WTC11 (cell line): ENCODE measurements at regions not wholly inside any gene's neighbourhood (a gene's known extent, or its start where the extent isn't known, plus 50 kb on each side); places are given as distances from the start of the nearest gene placed in this dataset.

ENCODE experiments used
- ATAC-seq: fragments of 200-7000 bp; cut with Tn5 transposase; 2 replicates; pipeline ENCODE4 v1.10.0; 2021; ENCODE audit warnings: mild to moderate bottlenecking, moderate library complexity
- CTCF ChIA-PET: fragments of 300-600 bp; sonication (Branson Sonifier 250); formaldehyde crosslinking; loops from one replicate; lab custom pipeline; 2021; ENCODE audit warnings: antibody characterized with exemption; lab: Charles Lee
- POLR2A ChIA-PET: fragments of 350-600 bp; sonication (Branson Sonifier 250); formaldehyde crosslinking; loops from one replicate; lab custom pipeline; 2021; ENCODE audit warnings: antibody characterized with exemption; lab: Charles Lee
- DNase-seq: peaks from one replicate; pipeline ENCODE4 v3.0.0; 2021; ENCODE audit warnings: low spot score
- H3K27ac Mint-ChIP-seq: 2 replicates; pipeline ENCODE4 v1.8.0; 2021; ENCODE audit warnings: mixed read lengths
- H3K27me3 Mint-ChIP-seq: 2 replicates; pipeline ENCODE4 v1.8.0; 2021; ENCODE audit warnings: low read depth, mild to moderate bottlenecking, moderate library complexity, mixed read lengths
- H3K36me3 Mint-ChIP-seq: 2 replicates; pipeline ENCODE4 v1.8.0; 2021; ENCODE audit warnings: mixed read lengths
- H3K4me1 Mint-ChIP-seq: 2 replicates; pipeline ENCODE4 v1.8.0; 2022; ENCODE audit warnings: mixed read lengths
- H3K4me3 Mint-ChIP-seq: 2 replicates; pipeline ENCODE4 v1.8.0; 2021; ENCODE audit warnings: mild to moderate bottlenecking, moderate library complexity, mixed read lengths
- H3K9me3 Mint-ChIP-seq: 2 replicates; pipeline ENCODE4 v1.8.0; 2021; ENCODE audit warnings: mixed read lengths
- CREB1 ChIP-seq: sonication (generic); formaldehyde crosslinking; IDR thresholded peaks from 2 replicates; pipeline ENCODE4 v1.8.0; 2023; ENCODE audit warnings: mild to moderate bottlenecking, missing genetic modification reagents
- ELF4 ChIP-seq: sonication (generic); formaldehyde crosslinking; IDR thresholded peaks from 2 replicates; pipeline ENCODE4 v1.8.1; 2022; ENCODE audit warnings: low read depth, mild to moderate bottlenecking, moderate library complexity, missing genetic modification reagents
- ETV6 ChIP-seq: sonication (generic); formaldehyde crosslinking; IDR thresholded peaks from 2 replicates; pipeline ENCODE4 v1.8.1; 2022; ENCODE audit warnings: mild to moderate bottlenecking, missing genetic modification reagents
- FOXP1 ChIP-seq: sonication (generic); formaldehyde crosslinking; IDR thresholded peaks from 2 replicates; pipeline ENCODE4 v1.8.0; 2022; ENCODE audit warnings: missing genetic modification reagents, mild to moderate bottlenecking, moderate library complexity, borderline replicate concordance
- GABPB1 ChIP-seq: sonication (generic); formaldehyde crosslinking; IDR thresholded peaks from 2 replicates; pipeline ENCODE4 v1.8.1; 2023; ENCODE audit warnings: mild to moderate bottlenecking, missing genetic modification reagents
- GRHL2 ChIP-seq: fragments of 250-450 bp; sonication (Bioruptor Pico); IDR thresholded peaks from 2 replicates; pipeline ENCODE4 v1.8.0; 2022; ENCODE audit warnings: mild to moderate bottlenecking, moderate library complexity; ENCODE audit not compliant: insufficient replicate concordance, severe bottlenecking
- GTF2I ChIP-seq: fragments of 250-450 bp; sonication (Bioruptor Pico); conservative IDR thresholded peaks from 2 replicates; pipeline ENCODE4 v1.4.0; 2021; ENCODE audit warnings: mild to moderate bottlenecking
- NFYB ChIP-seq: sonication (generic); formaldehyde crosslinking; conservative IDR thresholded peaks from 2 replicates; pipeline ENCODE4 v1.8.0; 2022; ENCODE audit warnings: low read depth, missing genetic modification reagents
- NR1H2 ChIP-seq: sonication (generic); formaldehyde crosslinking; IDR thresholded peaks from 2 replicates; pipeline ENCODE4 v1.9.0; 2021; ENCODE audit warnings: mild to moderate bottlenecking, moderate library complexity, missing genetic modification reagents
- PRRX2 ChIP-seq: fragments of 250-450 bp; sonication (Bioruptor Pico); IDR thresholded peaks from 2 replicates; pipeline ENCODE4 v1.8.0; 2021; ENCODE audit warnings: mild to moderate bottlenecking
- SMAD4 ChIP-seq: sonication (generic); formaldehyde crosslinking; IDR thresholded peaks from 2 replicates; pipeline ENCODE4 v1.8.0; 2022; ENCODE audit warnings: mild to moderate bottlenecking, missing genetic modification reagents
- ZBTB21 ChIP-seq: sonication (generic); formaldehyde crosslinking; IDR thresholded peaks from 2 replicates; pipeline ENCODE4 v1.8.1; 2023; ENCODE audit warnings: mild to moderate bottlenecking, missing genetic modification reagents, borderline replicate concordance
- ZNF138 ChIP-seq: sonication (generic); formaldehyde crosslinking; conservative IDR thresholded peaks from 2 replicates; pipeline ENCODE4 v1.8.1; 2022; ENCODE audit warnings: mild to moderate bottlenecking, moderate library complexity, missing genetic modification reagents
- ZNF219 ChIP-seq: sonication (generic); formaldehyde crosslinking; IDR thresholded peaks from 2 replicates; pipeline ENCODE4 v1.8.0; 2023; ENCODE audit warnings: missing genetic modification reagents, mild to moderate bottlenecking, borderline replicate concordance
- ZNF232 ChIP-seq: sonication (generic); formaldehyde crosslinking; IDR thresholded peaks from 2 replicates; pipeline ENCODE4 v1.8.0; 2022; ENCODE audit warnings: mild to moderate bottlenecking, missing genetic modification reagents
- ZNF263 ChIP-seq: sonication (generic); formaldehyde crosslinking; IDR thresholded peaks from 2 replicates; pipeline ENCODE4 v1.8.1; 2022; ENCODE audit warnings: low read depth, mild to moderate bottlenecking, moderate library complexity, missing genetic modification reagents
- ZNF671 ChIP-seq: fragments of 250-450 bp; sonication (Bioruptor Pico); IDR thresholded peaks from 2 replicates; pipeline ENCODE4 v1.8.0; 2021; ENCODE audit warnings: mild to moderate bottlenecking
- TF ChIP-seq, protein P1 (sequence below): sonication (generic); formaldehyde crosslinking; IDR thresholded peaks from 2 replicates; pipeline ENCODE4 v1.8.0; 2023; ENCODE audit warnings: mild to moderate bottlenecking, missing genetic modification reagents
- TF ChIP-seq, protein P2 (sequence below): fragments of 200-600 bp; IDR thresholded peaks from 2 replicates; pipeline ENCODE4 v1.8.0; 2022; ENCODE audit warnings: antibody characterized with exemption
- TF ChIP-seq, protein P3 (sequence below): sonication (generic); formaldehyde crosslinking; IDR thresholded peaks from 2 replicates; pipeline ENCODE4 v1.8.1; 2023; ENCODE audit warnings: mild to moderate bottlenecking, missing genetic modification reagents, moderate library complexity
- TF ChIP-seq, protein P4 (sequence below): fragments of 250-450 bp; sonication (Bioruptor Pico); IDR thresholded peaks from 2 replicates; pipeline ENCODE4 v1.9.0; 2021; ENCODE audit warnings: mild to moderate bottlenecking, borderline replicate concordance

DNA sequence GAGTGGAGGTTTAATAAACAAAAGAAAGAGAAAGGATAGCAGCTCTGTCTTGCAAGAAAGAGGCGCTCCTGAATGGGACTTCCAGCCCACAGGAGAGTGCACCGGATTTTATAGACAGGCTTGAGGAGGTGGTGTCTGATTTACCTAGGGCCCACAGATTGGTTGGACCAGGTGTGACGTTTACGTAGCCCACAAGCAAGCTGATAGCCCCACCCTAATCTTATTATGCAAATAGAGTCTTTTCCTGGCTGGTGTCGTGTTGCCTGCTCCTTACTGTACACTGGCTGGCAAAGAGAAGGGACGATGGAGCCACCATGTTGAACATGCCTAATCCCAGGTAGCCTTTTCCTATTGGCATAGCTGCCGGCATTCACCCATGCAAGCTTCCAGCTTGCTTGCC, 319.7 kb upstream of the POM121L12 start:
- peaks cover 19% of the 10 kb centered on the region for H3K4me1 Mint-ChIP-seq
- H3K27me3 Mint-ChIP-seq: no peaks in the 10 kb centered on the region
- ChIA-PET POLR2A (no interaction called here), CTCF (no interaction called here)
- no peak overlapping the region for H3K4me3 Mint-ChIP-seq
- no peak overlapping the region for H3K27ac Mint-ChIP-seq
- TF ChIP-seq PRRX2 (CRISPR knock-in tag) (no peak), ZNF232 (CRISPR knock-in tag) (no peak), ZNF219 (CRISPR knock-in tag) (no peak), CREB1 (CRISPR knock-in tag) (no peak), ZNF671 (no peak), FOXP1 (CRISPR knock-in tag) (no peak)
- TF ChIP-seq, protein P1, sequence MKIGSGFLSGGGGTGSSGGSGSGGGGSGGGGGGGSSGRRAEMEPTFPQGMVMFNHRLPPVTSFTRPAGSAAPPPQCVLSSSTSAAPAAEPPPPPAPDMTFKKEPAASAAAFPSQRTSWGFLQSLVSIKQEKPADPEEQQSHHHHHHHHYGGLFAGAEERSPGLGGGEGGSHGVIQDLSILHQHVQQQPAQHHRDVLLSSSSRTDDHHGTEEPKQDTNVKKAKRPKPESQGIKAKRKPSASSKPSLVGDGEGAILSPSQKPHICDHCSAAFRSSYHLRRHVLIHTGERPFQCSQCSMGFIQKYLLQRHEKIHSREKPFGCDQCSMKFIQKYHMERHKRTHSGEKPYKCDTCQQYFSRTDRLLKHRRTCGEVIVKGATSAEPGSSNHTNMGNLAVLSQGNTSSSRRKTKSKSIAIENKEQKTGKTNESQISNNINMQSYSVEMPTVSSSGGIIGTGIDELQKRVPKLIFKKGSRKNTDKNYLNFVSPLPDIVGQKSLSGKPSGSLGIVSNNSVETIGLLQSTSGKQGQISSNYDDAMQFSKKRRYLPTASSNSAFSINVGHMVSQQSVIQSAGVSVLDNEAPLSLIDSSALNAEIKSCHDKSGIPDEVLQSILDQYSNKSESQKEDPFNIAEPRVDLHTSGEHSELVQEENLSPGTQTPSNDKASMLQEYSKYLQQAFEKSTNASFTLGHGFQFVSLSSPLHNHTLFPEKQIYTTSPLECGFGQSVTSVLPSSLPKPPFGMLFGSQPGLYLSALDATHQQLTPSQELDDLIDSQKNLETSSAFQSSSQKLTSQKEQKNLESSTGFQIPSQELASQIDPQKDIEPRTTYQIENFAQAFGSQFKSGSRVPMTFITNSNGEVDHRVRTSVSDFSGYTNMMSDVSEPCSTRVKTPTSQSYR: no peak
- TF ChIP-seq, protein P2, sequence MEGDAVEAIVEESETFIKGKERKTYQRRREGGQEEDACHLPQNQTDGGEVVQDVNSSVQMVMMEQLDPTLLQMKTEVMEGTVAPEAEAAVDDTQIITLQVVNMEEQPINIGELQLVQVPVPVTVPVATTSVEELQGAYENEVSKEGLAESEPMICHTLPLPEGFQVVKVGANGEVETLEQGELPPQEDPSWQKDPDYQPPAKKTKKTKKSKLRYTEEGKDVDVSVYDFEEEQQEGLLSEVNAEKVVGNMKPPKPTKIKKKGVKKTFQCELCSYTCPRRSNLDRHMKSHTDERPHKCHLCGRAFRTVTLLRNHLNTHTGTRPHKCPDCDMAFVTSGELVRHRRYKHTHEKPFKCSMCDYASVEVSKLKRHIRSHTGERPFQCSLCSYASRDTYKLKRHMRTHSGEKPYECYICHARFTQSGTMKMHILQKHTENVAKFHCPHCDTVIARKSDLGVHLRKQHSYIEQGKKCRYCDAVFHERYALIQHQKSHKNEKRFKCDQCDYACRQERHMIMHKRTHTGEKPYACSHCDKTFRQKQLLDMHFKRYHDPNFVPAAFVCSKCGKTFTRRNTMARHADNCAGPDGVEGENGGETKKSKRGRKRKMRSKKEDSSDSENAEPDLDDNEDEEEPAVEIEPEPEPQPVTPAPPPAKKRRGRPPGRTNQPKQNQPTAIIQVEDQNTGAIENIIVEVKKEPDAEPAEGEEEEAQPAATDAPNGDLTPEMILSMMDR: no peak
- TF ChIP-seq, protein P3, sequence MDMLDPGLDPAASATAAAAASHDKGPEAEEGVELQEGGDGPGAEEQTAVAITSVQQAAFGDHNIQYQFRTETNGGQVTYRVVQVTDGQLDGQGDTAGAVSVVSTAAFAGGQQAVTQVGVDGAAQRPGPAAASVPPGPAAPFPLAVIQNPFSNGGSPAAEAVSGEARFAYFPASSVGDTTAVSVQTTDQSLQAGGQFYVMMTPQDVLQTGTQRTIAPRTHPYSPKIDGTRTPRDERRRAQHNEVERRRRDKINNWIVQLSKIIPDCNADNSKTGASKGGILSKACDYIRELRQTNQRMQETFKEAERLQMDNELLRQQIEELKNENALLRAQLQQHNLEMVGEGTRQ (CRISPR knock-in tag): no peak
- DNase-seq (no peak), ATAC-seq (no peak)
- peaks cover 28% of the 10 kb centered on the region for H3K9me3 Mint-ChIP-seq
- peaks cover 8% of the 10 kb centered on the region for H3K36me3 Mint-ChIP-seq

DNA sequence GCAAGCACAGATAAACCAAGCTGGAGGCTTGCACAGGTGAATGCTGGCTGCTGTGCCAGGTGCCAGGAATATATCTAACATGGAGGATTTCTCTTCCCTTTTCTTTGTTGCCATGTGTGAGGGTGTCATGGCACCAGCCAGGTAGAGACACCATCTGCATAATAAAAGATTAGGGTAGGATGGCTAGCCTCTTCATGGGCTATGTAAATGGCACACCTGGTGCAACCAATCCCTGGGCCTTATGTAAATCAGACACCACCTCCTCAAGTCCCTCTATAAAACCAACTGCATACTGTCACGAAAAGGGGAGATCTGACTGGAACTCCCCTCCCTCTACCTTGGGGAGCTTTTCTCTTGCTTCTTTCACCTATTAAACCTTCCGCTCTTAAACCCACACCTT, 322.5 kb upstream of the POM121L12 start:
- H3K4me1 Mint-ChIP-seq: peaks cover 16% of the 10 kb centered on the region

More for the DNA sequence above, 322.5 kb upstream of the POM121L12 start:
- Mint-ChIP-seq H3K27ac (no peak overlapping the region), H3K36me3 (peaks cover 8% of the 10 kb centered on the region), H3K9me3 (peaks cover 33% of the 10 kb centered on the region), H3K27me3 (no peaks in the 10 kb centered on the region), H3K4me3 (no peak overlapping the region)
- CTCF ChIA-PET: no interaction called here
- ATAC-seq (peak; percentile 71), DNase-seq (no peak)
- TF ChIP-seq GTF2I (CRISPR knock-in tag) (no peak), PRRX2 (CRISPR knock-in tag) (no peak), ZNF138 (CRISPR knock-in tag) (no peak), NFYB (CRISPR knock-in tag) (no peak), NR1H2 (no peak), ETV6 (no peak), ZNF232 (CRISPR knock-in tag) (no peak), CREB1 (CRISPR knock-in tag) (no peak), GABPB1 (CRISPR knock-in tag) (no peak), SMAD4 (CRISPR knock-in tag) (no peak), GRHL2 (CRISPR knock-in tag) (no peak), ZNF263 (CRISPR knock-in tag) (no peak), ELF4 (no peak), ZBTB21 (CRISPR knock-in tag) (no peak)
- TF ChIP-seq, protein P4, sequence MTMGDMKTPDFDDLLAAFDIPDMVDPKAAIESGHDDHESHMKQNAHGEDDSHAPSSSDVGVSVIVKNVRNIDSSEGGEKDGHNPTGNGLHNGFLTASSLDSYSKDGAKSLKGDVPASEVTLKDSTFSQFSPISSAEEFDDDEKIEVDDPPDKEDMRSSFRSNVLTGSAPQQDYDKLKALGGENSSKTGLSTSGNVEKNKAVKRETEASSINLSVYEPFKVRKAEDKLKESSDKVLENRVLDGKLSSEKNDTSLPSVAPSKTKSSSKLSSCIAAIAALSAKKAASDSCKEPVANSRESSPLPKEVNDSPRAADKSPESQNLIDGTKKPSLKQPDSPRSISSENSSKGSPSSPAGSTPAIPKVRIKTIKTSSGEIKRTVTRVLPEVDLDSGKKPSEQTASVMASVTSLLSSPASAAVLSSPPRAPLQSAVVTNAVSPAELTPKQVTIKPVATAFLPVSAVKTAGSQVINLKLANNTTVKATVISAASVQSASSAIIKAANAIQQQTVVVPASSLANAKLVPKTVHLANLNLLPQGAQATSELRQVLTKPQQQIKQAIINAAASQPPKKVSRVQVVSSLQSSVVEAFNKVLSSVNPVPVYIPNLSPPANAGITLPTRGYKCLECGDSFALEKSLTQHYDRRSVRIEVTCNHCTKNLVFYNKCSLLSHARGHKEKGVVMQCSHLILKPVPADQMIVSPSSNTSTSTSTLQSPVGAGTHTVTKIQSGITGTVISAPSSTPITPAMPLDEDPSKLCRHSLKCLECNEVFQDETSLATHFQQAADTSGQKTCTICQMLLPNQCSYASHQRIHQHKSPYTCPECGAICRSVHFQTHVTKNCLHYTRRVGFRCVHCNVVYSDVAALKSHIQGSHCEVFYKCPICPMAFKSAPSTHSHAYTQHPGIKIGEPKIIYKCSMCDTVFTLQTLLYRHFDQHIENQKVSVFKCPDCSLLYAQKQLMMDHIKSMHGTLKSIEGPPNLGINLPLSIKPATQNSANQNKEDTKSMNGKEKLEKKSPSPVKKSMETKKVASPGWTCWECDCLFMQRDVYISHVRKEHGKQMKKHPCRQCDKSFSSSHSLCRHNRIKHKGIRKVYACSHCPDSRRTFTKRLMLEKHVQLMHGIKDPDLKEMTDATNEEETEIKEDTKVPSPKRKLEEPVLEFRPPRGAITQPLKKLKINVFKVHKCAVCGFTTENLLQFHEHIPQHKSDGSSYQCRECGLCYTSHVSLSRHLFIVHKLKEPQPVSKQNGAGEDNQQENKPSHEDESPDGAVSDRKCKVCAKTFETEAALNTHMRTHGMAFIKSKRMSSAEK (CRISPR knock-in tag): no peak
- TF ChIP-seq, protein P1: no peak
- POLR2A ChIA-PET: no interaction called here
